ENCODE measurements at regions not wholly inside any gene's neighbourhood (a gene's known extent, or its start where the extent isn't known, plus 50 kb on each side); places are given as distances from the start of the nearest gene placed in this dataset.

GRCh38 chr12:41122894-41123293 lies 65.2 kb upstream of the PDZRN4 start:
- intact Hi-C loops (cut with DNase I) = no loop called here
- TF ChIP-seq CTCF (IDR thresholded peaks at IDR 0.05) (no peak), POLR2A (IDR thresholded peaks at IDR 0.05) (no peak)
- no peaks in the 10 kb centered on the region for H3K36me3 ChIP-seq (replicated peaks in 1 of 2)
- peak in 1 of 7 donors; percentile 16 for DNase-seq
- H3K9me3 ChIP-seq (replicated peaks in 1 of 3) = no peaks in the 10 kb centered on the region
- no peaks in the 10 kb centered on the region for H3K4me1 ChIP-seq (replicated peaks in 1 of 2)
- H3K4me3 ChIP-seq = no peak overlapping the region
- no peak overlapping the region for H3K27ac ChIP-seq
- 25 to 41% (median 32%) methylated on average over 3 of the region's 3 CpGs for WGBS, 4 donors
- no peaks in the 10 kb centered on the region for H3K27me3 ChIP-seq

- H3K27me3 ChIP-seq = no peaks in the 10 kb centered on the region
- no peak for DNase-seq
- intact Hi-C loops (cut with DNase I) = no loop called here
- TF ChIP-seq POLR2A (IDR thresholded peaks at IDR 0.05) (no peak), CTCF (IDR thresholded peaks at IDR 0.05) (no peak)
- H3K27ac ChIP-seq = no peak overlapping the region
- no peaks in the 10 kb centered on the region for H3K36me3 ChIP-seq (replicated peaks in 1 of 2)
- 58 to 76% (median 65%) methylated on average over 1 of the region's 1 CpG for WGBS, 4 donors
- no peak overlapping the region for H3K4me3 ChIP-seq
- H3K4me1 ChIP-seq (replicated peaks in 1 of 2) = no peaks in the 10 kb centered on the region
- no peaks in the 10 kb centered on the region for H3K9me3 ChIP-seq (replicated peaks in 1 of 3)
Measured at GRCh38 chr12:41123871-41124270, 64.2 kb upstream of the PDZRN4 start.
